Activated CD8-positive, alpha-beta memory T cell treated with anti-CD3 and anti-CD28 coated beads, Interleukin-2, amount 50 U/mL, for 48 hours (primary cell): ENCODE measurements at regions not wholly inside any gene's neighbourhood (a gene's known extent, or its start where the extent isn't known, plus 50 kb on each side); places are given as distances from the start of the nearest gene placed in this dataset.
"Not testable (repeated sequence)": the region's sequence is repeated elsewhere in the genome, so short reads cannot be mapped to it uniquely, and the experiment has no call there.

Source experiments
- DNase-seq: peaks from one replicate; pipeline ENCODE4 v3.0.0-alpha.2; 2020

DNA sequence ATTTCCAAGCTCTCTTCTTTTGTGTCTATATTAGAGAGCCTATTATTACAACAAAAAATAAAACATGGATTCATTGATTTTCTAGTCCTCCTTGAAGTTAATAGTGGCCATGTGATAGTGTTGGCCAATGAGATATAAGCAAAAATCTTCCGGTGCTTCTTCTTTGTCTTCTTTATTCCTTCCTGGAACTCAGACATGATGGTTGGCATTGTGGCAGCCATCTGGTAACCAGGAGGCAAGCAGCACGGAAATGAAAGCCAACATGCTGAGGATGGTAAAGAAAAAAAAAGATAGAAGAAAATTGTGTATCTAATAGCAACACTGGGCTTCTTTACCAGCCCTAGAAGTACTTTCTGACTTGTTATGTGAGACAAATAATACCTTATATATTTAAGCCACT, 50.8 kb upstream of the SEL1L start:
- DNase-seq, result no peak

DNA sequence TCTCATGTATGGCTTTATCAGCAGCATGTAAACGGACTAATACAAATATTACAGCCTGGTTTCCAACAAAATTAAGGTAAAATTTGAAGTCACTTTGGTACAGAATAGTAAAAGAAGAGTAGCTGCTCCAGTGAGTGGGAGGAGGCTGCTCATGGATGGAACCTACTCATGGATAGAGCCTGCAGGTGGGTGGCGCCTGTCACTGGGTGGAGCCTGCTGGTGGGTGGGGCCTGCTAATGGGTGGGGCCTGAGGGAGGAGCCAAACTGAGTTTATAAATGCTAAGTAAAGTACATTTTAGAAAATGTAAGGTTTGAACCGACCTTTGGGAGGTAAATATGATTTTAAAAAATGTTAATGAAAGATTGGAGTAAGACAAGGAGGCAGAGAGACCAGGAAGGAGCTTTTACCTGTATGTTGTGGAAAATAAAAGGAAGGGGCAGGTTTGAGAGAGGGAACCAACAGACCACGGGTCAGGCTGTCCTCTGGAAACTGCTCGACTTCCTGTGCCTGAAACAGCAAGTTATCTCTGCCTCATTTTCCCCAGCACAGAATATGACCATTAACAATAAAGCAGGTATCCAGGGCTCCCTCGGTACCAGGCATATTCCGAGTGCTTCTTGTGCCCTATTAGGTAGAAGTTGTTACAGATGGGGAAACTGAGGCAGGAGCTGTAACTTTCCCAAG, 55.9 kb upstream of the SEL1L start:
- no peak for DNase-seq

DNA sequence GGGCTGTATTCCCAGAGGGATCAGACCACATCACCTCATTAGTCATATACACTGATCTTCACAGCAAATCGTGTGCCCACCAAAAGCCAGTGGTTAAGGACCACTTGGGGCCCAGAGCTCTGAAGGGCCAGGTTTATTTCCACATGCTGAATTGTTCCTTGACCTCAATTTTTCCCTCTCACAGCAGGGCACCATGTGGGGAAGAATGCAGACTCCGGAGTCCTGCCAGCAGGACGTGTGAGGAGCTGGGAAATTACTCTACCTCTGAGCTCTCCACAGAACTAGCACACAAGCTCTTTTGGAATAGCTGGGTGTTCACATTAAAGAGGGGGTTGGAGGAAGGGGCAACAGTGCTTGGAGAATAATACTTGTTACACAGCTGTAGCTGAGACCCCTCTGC, 57.6 kb upstream of the SEL1L start:
- DNase-seq, result no peak

DNA sequence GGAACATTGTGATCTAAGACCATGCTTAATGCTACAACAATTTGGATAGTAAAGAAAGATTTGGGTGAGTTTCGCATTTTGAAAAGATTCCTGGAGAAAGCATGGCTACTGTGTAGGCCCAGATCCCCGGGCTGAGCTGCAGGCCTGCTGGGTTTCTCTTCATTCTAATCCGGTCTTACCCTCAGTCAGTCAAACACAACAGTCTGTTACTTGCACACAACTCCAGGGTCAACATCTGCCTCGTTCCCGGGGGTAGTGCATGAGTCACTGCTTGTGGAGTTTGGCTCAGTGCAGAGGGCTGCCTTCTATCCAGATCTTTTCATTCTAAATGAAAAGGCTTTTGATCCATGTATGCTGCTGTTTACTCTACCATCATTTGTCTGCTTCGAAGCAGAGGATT, 60.4 kb upstream of the SEL1L start:
- no peak for DNase-seq

DNA sequence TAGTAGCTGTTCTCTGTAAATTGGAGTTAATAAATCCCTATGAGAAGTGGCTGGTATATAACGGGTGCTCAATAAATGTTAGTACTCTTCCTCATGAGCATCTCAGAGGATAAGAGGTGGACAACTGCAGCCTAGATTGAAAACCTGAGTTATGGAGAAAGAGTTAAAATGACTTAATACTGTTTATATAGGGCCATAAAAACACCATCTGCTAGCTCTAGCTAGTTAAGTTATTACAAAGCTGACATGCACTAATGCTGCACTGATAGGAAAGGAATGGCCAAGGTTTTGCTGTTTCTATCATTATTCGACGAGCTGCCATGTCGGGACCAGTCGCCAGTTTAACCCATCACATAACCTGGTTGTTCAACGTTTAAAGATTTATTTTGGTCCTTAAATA, 72.0 kb upstream of the SEL1L start:
- DNase-seq, result no peak

DNA sequence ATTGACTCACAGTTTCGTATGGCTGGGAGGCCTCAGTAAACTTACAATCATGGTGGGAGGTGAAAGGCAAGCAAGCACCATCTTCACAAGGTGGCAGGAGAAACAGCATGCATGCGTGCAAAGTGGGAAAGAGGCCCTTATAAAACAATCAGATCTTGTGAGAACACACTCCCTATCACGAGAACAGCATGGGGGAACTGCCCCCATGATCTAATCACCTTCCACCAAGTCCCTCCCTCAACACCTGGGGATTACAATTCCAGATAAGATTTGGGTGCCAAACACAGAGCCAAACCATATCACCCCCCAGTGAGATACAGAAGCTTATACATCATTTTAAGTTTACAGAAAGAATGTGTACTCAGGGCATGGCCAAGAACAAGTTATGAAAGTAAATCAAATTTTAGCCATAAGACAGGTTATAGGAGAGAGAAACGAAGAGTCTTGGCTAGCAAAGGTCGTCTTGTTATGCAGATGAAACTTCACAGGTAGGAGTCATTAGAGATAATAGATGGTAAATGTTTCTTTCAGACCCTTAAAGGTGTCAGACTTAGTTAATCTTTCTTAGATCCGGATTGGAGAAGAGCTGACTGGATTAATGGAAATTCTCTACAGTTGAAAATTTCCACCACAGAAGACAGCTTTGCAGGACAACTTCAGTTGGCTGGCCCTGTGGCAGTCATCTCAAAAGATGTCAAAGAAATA, 79.8 kb upstream of the SEL1L start:
- DNase-seq, result no peak

DNA sequence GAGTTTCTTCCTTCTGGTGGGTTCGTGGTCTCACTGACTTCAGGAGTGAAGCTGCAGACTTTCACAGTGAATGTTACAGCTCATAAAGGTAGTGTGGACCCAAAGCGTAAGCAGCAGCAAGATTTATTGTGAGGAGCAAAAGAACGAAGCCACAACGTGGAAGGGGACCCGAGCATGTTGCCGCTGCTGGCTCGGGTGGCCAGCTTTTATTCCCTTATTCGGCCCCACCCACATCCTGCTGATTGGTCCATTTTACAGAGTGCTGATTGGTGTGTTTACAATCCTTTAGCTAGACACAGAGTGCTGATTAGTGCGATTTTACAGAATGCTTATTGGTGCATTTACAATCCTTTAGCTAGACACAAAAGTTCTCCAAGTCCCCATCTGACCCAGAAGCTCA, 80.6 kb upstream of the SEL1L start:
- DNase-seq, result not testable (repeated sequence)

DNA sequence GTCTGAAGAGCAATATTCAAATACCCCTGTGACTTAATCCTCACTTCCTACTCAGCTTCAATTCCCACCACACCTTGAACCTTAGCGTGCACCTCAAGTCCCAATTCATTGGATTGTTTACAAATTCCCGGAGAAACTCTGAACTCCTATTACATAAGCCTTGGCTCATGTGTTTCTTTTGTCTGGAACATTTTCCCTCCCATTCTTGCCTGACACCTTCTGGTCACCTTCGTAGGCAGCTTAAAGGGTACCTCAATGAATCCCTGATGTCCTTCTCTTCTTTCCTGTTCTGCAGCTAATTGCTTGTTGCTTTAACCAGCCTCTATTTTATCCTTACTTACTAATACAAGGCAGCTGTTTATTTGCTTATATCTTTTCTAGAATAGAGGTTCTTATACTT, 85.0 kb upstream of the SEL1L start:
- DNase-seq, result no peak

DNA sequence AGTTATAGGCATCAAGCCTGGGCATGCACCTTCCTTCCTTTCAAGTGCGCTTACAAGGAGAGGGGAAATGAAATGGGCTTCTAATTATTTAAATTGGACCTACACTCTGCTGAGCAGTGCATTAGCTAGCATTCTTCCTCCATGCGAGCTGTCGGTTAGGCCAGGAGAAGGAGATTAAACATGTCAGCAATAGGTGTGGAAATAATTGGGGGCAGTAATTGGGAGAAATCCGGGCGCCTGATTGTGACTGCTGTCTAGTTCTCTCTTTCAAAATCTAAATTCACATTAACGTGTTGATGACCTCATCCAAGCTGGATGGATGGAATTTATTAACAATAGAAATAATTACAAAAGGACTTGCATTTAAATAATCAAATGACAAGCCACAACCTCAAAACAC, 86.2 kb upstream of the SEL1L start:
- no peak for DNase-seq

DNA sequence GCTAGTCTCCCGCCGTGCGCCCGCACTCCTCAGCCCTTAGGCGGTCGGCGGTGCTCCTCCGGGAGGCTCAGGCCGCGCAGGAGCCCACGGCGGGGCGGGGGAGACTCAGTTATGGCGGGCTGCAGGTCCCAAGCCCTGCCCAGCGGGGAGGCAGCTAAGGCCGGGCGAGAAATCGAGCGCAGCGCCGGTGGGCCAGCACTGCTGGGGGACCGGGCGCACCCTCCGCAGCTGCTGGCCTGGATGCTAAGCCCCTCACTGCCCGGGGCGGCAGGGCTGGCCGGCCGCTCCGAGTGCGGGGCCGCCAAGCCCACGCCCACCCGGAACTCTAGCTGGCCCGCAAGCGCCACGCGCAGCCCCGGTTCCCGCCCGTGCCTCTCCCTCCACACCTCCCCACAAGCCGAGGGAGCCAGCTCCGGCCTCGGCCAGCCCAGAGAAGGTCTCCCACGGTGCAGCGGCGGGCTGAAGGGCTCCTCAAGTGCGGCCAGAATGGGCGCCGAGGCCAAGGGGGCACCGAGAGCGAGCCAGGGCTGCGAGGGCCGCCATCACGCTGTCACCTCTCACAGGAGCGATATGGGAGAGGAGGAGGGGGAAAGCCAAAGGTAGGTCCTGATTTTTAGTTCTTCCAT, 90.2 kb upstream of the SEL1L start:
- DNase-seq, result not testable (repeated sequence)

DNA sequence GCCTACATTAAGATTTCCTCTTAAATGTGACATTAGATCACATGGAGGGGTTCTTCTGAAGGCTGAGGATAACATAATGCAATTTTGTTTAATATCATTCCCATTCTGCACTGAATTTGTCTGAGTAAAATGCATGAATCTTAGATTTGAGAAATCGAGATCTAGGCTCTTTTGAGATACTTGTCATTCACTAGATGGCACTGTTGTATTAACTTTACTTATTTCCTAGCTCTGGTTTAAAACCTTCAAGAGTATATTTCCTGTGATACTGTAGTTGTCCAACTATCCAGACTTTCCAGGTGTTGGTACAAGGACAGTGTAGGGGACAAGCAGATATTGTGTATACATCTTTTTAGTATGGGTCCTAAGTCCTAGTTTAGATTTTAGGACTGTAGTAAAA, 91.7 kb upstream of the SEL1L start:
- DNase-seq, result no peak

DNA sequence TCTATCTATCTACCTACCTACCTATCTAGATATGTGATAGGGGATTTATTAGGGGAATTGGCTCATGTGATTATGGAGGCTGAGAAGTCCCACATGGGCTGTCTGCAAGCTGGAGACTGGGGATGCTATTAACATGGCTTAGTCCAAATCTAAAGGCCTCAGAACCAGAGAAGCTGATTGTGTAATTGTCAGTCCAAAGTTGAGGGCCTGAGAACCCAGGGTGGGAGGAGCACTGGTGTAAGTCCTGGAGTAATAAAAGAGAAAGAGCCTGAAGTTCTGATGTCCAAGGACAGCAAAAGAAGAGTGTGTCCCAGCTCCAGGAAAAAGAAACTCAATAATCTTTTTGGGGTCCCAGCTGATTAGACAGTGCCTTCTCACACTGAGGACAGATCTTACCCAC, 98.5 kb upstream of the SEL1L start:
- DNase-seq, result no peak

DNA sequence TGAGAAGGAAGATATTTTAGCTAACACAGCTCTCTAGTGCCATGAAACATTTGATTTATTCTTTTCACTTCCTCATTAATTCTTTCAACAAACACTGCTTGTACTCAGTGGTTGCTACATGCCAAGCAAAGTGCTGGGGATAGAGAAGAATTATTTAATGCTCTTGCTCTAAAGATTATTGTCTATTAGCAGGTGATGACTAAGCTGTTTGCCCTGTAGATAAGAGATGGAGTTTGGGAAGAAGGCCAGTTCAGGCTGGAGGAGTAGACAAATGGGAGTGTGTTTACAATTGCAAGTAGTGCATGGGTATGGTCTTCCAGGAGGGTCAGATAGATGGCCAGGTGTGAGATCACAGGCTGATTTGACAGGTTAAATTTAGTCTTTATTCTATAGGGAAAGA, 99.8 kb upstream of the SEL1L start:
- DNase-seq, result no peak

DNA sequence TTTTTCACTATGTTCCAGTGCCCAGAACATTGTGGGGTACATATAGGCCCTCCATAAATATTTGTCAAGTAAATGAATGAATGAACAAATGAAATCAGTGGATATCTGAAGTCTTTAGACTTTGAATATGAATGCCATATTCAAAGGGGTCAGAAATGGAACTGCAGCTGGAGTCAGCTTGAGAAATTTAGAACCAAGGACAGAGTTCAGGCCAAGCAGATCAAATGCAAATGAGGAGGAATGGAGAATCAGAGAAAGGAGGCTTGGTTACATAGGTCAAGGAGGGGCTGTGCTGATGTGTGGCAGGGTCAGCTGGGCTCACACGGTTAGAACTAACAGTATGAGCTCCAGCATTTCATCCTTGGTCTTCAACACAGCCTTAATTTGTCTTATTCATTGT, 104.0 kb upstream of the SEL1L start:
- DNase-seq, result no peak

DNA sequence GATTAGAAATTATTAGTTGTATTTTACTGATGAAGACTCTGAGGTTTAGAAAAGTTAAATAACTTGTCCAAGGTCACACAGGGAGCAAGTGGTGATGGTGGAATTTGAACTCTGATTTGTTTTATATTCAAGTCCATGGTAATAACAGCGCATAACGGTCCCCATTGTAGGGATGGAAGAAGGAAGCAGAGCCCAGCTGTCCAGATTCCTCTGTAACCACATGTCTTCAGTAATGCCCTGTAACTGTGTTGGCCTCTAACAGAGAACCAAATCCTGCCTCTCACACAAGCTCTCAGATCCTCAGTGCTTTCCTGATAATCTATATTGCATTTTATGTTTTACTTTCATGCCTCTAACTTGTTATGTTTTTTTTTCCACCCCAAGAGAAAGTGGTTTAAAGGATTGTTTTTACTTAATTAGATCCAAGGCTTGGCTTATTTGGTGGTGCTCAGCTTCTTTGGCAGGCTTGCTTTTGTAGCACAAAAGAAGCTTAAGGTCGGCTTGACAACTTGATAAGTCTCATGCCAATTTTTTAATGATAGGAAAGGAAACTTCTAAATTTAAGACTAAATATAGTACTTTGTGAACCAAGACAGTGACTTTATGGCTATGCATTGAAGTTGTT, 105.1 kb upstream of the SEL1L start:
- no peak for DNase-seq

DNA sequence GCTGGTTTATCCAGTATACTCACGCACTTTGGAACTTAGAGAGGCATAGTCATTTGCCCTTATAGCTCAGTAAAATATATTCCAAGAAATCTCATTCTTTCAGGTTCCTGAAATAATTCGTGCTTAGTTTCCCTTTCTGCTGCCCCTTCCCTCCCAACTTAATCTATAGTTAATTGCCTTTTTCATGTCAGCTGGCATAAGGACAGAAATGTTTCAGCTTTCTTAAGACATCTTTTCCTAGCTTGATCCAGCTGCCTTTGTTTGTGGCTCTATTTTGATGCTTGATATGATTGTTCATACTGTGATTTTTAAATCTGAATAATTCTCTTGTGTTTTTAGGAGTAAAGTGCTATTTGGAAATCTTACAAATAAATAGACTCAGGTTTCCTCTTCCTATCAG, 120.0 kb upstream of the SEL1L start:
- DNase-seq, result no peak

DNA sequence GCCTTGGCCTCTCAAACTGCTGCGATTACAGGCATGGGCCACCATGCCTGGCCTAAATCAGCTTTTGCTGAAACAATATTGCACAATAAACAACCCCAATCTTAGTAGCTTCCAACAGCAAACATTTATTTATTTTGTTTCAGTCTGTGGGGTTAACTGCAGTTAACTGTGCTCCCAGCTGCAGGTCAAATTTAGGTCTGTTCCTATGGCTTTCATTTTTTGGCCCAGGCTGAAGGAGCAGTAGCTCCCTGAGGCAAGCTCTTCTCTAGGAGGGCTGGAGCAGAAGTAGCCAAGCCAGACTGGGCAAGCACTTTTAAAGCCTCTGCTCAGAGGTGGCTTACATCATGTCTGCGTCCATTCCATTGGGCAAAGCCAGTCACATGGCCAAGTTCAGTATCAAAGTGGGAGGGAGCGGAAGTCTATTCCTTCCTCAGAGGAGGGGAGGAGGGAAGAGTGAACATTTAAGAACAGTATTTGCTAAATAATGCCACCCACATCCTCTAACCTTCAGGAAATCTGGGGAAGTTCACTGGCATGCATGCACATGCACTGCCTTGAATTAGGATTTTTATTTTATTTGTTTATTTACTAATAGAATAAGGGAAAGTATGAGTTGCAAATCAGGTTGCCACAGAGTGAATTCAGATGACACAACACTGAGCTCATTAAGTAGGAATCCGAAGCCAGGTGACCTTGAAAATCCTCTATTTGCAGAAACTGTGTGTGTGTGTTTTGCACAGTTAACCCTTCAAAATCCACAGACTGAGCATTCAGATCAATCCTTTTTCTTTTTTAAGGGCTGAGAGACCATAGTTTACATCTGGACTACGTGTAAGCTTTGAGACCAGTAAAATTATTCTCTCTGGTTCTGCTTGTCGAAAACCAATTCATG, 122.0 kb upstream of the SEL1L start:
- DNase-seq, result no peak

DNA sequence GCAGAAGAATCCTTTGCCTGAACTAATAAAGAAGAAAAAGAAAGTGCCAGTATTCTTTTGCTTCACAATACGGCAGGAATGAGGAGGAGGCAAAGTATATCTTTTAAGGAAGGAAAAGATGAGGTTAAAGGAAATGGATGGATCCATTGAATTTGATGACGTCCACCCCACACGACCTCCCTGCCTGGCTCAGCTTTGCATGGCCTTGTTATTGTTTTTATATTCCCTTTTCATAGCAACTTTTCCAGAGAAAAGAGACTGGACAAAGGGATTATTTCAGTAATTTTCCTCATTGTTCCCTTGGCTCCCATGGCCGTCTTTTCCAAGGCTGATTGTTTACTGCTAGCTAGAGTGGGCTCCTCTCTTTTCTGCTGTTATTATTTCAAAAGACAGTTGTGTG, 123.2 kb upstream of the SEL1L start:
- no peak for DNase-seq

DNA sequence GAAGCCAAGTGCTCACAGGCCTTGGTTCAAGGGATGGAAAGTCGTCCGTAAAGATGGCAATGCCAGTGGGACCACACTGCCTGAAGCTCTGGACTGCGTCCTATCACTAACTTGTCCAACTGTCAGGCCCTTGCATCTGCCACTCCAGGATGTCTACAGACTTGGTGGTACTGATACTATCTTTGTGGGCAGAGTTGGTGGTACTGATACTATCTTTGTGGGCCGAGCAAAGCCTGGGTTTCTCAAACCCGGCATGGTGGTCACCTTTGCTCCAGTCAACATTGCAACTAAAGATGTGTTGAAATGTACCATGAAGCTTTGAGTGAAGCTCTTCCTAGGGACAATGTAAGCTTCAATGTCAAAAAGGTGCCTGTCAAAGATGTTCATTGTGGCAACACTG, 128.4 kb upstream of the SEL1L start:
- DNase-seq, result no peak

DNA sequence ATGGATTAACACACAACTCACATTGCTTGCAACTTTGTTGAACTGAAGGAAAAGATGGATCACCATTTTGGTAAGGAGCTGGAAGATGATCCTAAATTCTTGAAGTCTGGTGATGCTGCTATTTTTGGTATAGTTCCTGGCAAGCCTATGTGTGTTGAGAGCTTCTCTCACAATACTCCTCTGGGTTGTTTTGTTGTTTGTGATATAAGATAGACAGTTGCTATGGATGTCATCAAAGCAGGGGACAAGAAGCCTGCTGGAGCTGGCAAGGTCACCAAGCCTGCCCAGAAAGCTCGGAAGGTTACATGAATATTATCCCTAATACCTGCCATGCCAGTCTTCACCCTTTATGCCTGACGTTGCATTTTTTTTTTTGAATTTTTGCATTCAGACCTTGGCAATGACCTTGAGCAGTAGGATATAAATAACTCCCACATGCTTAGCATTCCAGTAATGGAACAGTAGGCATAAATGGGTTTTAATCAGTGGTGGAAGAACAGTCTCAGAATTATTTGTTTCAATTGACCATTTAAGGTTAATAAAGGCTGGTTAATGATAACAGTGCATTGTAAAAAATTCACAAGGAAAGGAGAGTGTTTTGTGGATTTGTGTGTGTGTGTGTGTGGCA, 129.0 kb upstream of the SEL1L start:
- no peak for DNase-seq

DNA sequence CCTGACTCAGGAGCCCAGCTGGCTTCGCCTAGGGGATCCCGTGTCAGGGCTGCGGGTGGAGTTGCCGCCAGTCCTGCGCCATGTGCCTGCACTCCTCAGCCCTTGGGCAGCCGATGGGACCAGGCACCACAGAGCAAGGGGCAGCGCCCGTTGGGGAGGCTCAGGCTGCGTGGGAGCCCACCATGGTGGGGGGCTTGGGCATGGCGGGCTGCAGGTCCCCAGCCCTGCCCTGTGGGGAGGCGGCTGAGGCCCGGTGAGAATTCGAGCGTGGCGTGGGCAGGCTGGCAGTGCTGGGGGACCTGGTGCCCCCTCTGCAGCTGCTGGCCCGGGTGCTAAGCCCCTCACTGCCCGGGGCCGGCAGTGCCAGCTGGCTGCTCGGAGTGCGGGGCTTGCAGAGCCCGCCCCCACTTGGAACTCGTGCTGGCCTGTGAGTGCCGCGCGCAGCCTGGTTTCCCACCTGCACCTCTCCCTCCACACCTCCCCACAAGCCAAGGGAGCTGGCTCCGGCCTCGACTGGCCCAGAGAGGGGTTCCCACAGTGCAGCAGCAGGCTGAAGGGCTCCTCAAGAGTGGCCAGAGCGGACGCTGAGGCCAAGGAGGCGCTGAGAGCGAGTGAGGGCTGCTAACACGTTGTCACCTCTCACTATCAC, 135.1 kb upstream of the SEL1L start:
- DNase-seq, result no peak

DNA sequence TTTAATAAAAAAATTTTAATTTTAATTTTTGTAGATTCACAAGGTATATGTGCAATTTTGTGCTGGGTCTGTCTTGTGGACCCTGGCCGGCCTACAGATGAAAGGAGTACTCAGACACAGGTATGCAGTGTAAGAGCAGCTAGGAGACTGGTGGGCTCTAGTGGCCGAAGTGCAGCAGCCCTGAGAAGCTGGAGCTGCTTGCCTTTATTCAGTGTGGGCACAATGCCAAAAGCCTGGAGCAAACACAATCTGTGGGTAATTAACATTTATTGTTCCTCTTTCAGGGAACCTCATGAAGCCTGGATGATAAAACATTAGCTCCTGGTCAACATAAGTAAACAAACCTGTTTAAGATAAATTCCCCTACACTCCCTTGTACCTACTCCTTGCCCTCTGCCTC, 135.7 kb upstream of the SEL1L start:
- DNase-seq, result no peak
